GM12878 (cell line): ENCODE measurements at regions not wholly inside any gene's neighbourhood (a gene's known extent, or its start where the extent isn't known, plus 50 kb on each side); places are given as distances from the start of the nearest gene placed in this dataset.

ENCODE experiments used
- CHD2 ChIP-seq: IDR thresholded peaks from 2 replicates; pipeline ENCODE4 v1.6.1; 2011; ENCODE audit warnings: low read depth, low read length, improper control_type of control experiment, borderline replicate concordance
- CTCF ChIP-seq, 3 experiments: IDR thresholded peaks in 2 of 3; conservative IDR thresholded peaks in 1 of 3; 2 replicates each; pipeline ENCODE4 v1.5.1; 2011; ENCODE audit warnings: low read depth in 3 of 3, low read length in 3 of 3, mild to moderate bottlenecking in 3 of 3, control low read depth in 2 of 3, moderate library complexity in 2 of 3, inconsistent platforms in 1 of 3, mixed read lengths in 1 of 3; ENCODE audit not compliant: control insufficient read depth in 2 of 3, insufficient read depth in 1 of 3; ENCODE audit errors: extremely low read depth in 1 of 3
- ETV6 ChIP-seq, 2 experiments: fragments of 450-650 bp in 1 of 2; IDR thresholded peaks in 1 of 2; conservative IDR thresholded peaks in 1 of 2; 2 replicates each; pipeline ENCODE4 v1.6.1; 2014; ENCODE audit warnings: antibody characterized with exemption in 1 of 2, borderline replicate concordance in 1 of 2, low read depth in 1 of 2, mild to moderate bottlenecking in 1 of 2, moderate library complexity in 1 of 2
- KAT2A ChIP-seq: conservative IDR thresholded peaks from 2 replicates; pipeline ENCODE4 v1.6.1; 2011; ENCODE audit warnings: low read depth, low read length; ENCODE audit not compliant: control insufficient read depth
- ZNF24 ChIP-seq: fragments of 450-650 bp; IDR thresholded peaks from 2 replicates; pipeline ENCODE4 v1.6.1; 2017; ENCODE audit warnings: antibody characterized with exemption, mild to moderate bottlenecking

GRCh38 chr11:115993590-115993989 is 489.4 kb upstream of the CADM1 start:
- TF ChIP-seq ETV6 (conservative IDR thresholded peaks at IDR 0.05 in 1 of 2, IDR thresholded peaks at IDR 0.05 in 1 of 2; ENCODE audit: borderline replicate concordance in 1 of 2, low read depth in 1 of 2): no peak
- TF ChIP-seq CTCF (IDR thresholded peaks at IDR 0.05 in 2 of 3, conservative IDR thresholded peaks at IDR 0.05 in 1 of 3; ENCODE audit: control insufficient read depth in 2 of 3, extremely low read depth in 1 of 3, insufficient read depth in 1 of 3, low read depth in 3 of 3, low read length in 3 of 3): no peak
- no peak for TF ChIP-seq ZNF24
- no peak for TF ChIP-seq KAT2A
- no peak for TF ChIP-seq CHD2
